T-cell (primary cell): ENCODE measurements at regions not wholly inside any gene's neighbourhood (a gene's known extent, or its start where the extent isn't known, plus 50 kb on each side); places are given as distances from the start of the nearest gene placed in this dataset.

Experiments
- ATAC-seq, 4 experiments: fragments of 200-7000 bp in 3 of 4; fragments of 150-1000 bp in 1 of 4; cut with Tn5 transposase; replicated peaks in 1 of 4; 1 replicate in 3 of 4; 2 replicates in 1 of 4; pipeline ENCODE4 v1.10.0; 2021; ENCODE audit warnings: moderate library complexity in 3 of 4, mild to moderate bottlenecking in 2 of 4, moderate number of reproducible peaks in 1 of 4
- CTCF ChIA-PET, 2 donors: fragments of 300-600 bp; sonication (Branson Sonifier 250); formaldehyde crosslinking; loops; one replicate each; lab custom pipeline; 2022; ENCODE audit warnings: antibody characterized with exemption in 2 of 2; lab: Charles Lee
- POLR2A ChIA-PET, 2 donors: fragments of 300-600 bp; sonication (Branson Sonifier 250); formaldehyde crosslinking; loops; one replicate each; lab custom pipeline; 2022; ENCODE audit warnings: antibody characterized with exemption in 2 of 2; lab: Charles Lee
- DNase-seq, 35 experiments: peaks; one replicate each; pipeline versions ENCODE4 v3.0.0 to v3.0.0-alpha.2; 2013 to 2023
- H3K27ac ChIP-seq: one replicate; pipeline ENCODE4 v1.5.1; 2013; ENCODE audit warnings: low read length
- H3K27me3 ChIP-seq, 2 experiments: replicated peaks in 1 of 2; 1 replicate in 1 of 2; 2 replicates in 1 of 2; pipeline versions ENCODE4 v1.6.1 to v1.7.0; 2013; ENCODE audit warnings: low read length in 1 of 2, mixed read lengths in 1 of 2; ENCODE audit not compliant: control insufficient read depth in 2 of 2, insufficient read depth in 2 of 2; ENCODE audit errors: extremely low read depth in 1 of 2
- H3K36me3 ChIP-seq, 2 donors: 1 replicate in 1 of 2; 2 replicates in 1 of 2; pipeline versions ENCODE4 v1.6.1 to v1.7.0; 2013; ENCODE audit warnings: low read length in 1 of 2; ENCODE audit not compliant: control insufficient read depth in 2 of 2, insufficient read depth in 1 of 2; ENCODE audit errors: extremely low read depth in 1 of 2
- H3K4me1 ChIP-seq, 2 experiments: 1 replicate in 1 of 2; 2 replicates in 1 of 2; pipeline versions ENCODE4 v1.6.1 to v1.7.0; 2013; ENCODE audit warnings: low read length in 2 of 2, mixed read lengths in 1 of 2; ENCODE audit not compliant: insufficient read depth in 2 of 2, control insufficient read depth in 1 of 2; ENCODE audit errors: extremely low read depth in 1 of 2
- H3K4me3 ChIP-seq, 2 donors: 1 replicate in 1 of 2; 2 replicates in 1 of 2; pipeline versions ENCODE4 v1.5.1 to v1.7.0; 2013; ENCODE audit warnings: mild to moderate bottlenecking in 2 of 2, low read length in 1 of 2, moderate library complexity in 1 of 2; ENCODE audit not compliant: control insufficient read depth in 1 of 2; ENCODE audit errors: extremely low read depth in 1 of 2
- H3K9me3 ChIP-seq: 2 replicates; pipeline ENCODE4 v1.7.0; 2013
- H3K27ac Mint-ChIP-seq, 2 donors: one replicate each; pipeline ENCODE4 v1.8.0; 2020 to 2021; ENCODE audit warnings: mild to moderate bottlenecking in 2 of 2, mixed read lengths in 2 of 2
- H3K27me3 Mint-ChIP-seq, 2 donors: one replicate each; pipeline ENCODE4 v1.8.0; 2021 to 2022; ENCODE audit warnings: mixed read lengths in 2 of 2
- H3K36me3 Mint-ChIP-seq: one replicate; pipeline ENCODE4 v1.8.0; 2021; ENCODE audit warnings: mixed read lengths
- H3K4me1 Mint-ChIP-seq, 3 donors: one replicate each; pipeline ENCODE4 v1.8.0; 2020 to 2022; ENCODE audit warnings: mixed read lengths in 3 of 3, mild to moderate bottlenecking in 1 of 3
- H3K4me3 Mint-ChIP-seq, 3 donors: one replicate each; pipeline ENCODE4 v1.8.0; 2020 to 2022; ENCODE audit warnings: mild to moderate bottlenecking in 3 of 3, mixed read lengths in 3 of 3, moderate library complexity in 3 of 3
- H3K9me3 Mint-ChIP-seq, 3 donors: one replicate each; pipeline ENCODE4 v1.8.0; 2020 to 2022; ENCODE audit warnings: mixed read lengths in 3 of 3
- WGBS: methylation state at CpG from one replicate; pipeline ENCODE4 v1.1.5; 2013; ENCODE audit warnings: missing lambda C conversion rate; ENCODE audit not compliant: insufficient coverage; 5-methylcytosine and 5-hydroxymethylcytosine counted together

- DNase-seq (no peak), ATAC-seq (no peak)
- H3K36me3 Mint-ChIP-seq = no peaks in the 10 kb centered on the region
- peaks cover 0 to 4% of the 10 kb centered on the region in 2 donors for H3K27me3 Mint-ChIP-seq
- CTCF ChIA-PET = no interaction called here
- Histone ChIP-seq H3K27me3 (peaks cover 0 to 9% of the 10 kb centered on the region in 2 experiments), H3K27ac (no peak overlapping the region), H3K4me3 (no peak overlapping the region), H3K9me3 (no peaks in the 10 kb centered on the region), H3K4me1 (no peaks in the 10 kb centered on the region), H3K36me3 (no peaks in the 10 kb centered on the region)
- 87% methylated on average over 3 of the region's 11 CpGs for WGBS
- H3K9me3 Mint-ChIP-seq = no peaks in the 10 kb centered on the region
- POLR2A ChIA-PET = no interaction called here
- no peaks in the 10 kb centered on the region for H3K4me1 Mint-ChIP-seq
- H3K4me3 Mint-ChIP-seq = no peak overlapping the region
- H3K27ac Mint-ChIP-seq = no peak overlapping the region
These were observed 179.4 kb upstream of the SNX19 start for GRCh38 chr11:131095511-131096185.

- ATAC-seq (no peak), DNase-seq (no peak)
- H3K4me3 ChIP-seq = no peak overlapping the region
- Mint-ChIP-seq H3K27ac (no peak overlapping the region), H3K4me1 (no peaks in the 10 kb centered on the region), H3K9me3 (no peaks in the 10 kb centered on the region), H3K27me3 (peaks cover 0 to 7% of the 10 kb centered on the region in 2 donors), H3K36me3 (no peaks in the 10 kb centered on the region), H3K4me3 (no peak overlapping the region)
- H3K4me1 ChIP-seq = no peaks in the 10 kb centered on the region
- 73% methylated on average over 3 of the region's 6 CpGs for WGBS
- H3K9me3 ChIP-seq = no peaks in the 10 kb centered on the region
- no peaks in the 10 kb centered on the region for H3K36me3 ChIP-seq
- H3K27ac ChIP-seq = no peak overlapping the region
- ChIA-PET CTCF (no interaction called here), POLR2A (no interaction called here)
- peaks cover 0 to 9% of the 10 kb centered on the region in 2 experiments for H3K27me3 ChIP-seq
These were observed 182.7 kb upstream of the SNX19 start for GRCh38 chr11:131099013-131099412.

GRCh38 chr11:131099746-131100145 lies 183.5 kb upstream of the SNX19 start:
- no CpG with 5 or more reads among the region's 1 CpG for WGBS
- ChIA-PET POLR2A (no interaction called here), CTCF (no interaction called here)
- peaks cover 0 to 9% of the 10 kb centered on the region in 2 experiments for H3K27me3 ChIP-seq
- no peak for ATAC-seq
- no peaks in the 10 kb centered on the region for H3K36me3 Mint-ChIP-seq
- H3K4me1 ChIP-seq = no peaks in the 10 kb centered on the region
- no peaks in the 10 kb centered on the region for H3K4me1 Mint-ChIP-seq
- no peaks in the 10 kb centered on the region for H3K36me3 ChIP-seq
- H3K27me3 Mint-ChIP-seq = peaks cover 4 to 10% of the 10 kb centered on the region in 2 donors
- H3K27ac ChIP-seq = no peak overlapping the region
- no peaks in the 10 kb centered on the region for H3K9me3 Mint-ChIP-seq
- no peak for DNase-seq
- no peak overlapping the region for H3K27ac Mint-ChIP-seq
- H3K4me3 ChIP-seq = no peak overlapping the region
- H3K9me3 ChIP-seq = no peaks in the 10 kb centered on the region
- no peak overlapping the region for H3K4me3 Mint-ChIP-seq

- Histone ChIP-seq H3K36me3 (no peaks in the 10 kb centered on the region), H3K27me3 (peaks cover 0 to 2% of the 10 kb centered on the region in 2 experiments), H3K27ac (no peak overlapping the region), H3K4me1 (no peaks in the 10 kb centered on the region), H3K9me3 (no peaks in the 10 kb centered on the region), H3K4me3 (no peak overlapping the region)
- DNase-seq = no peak
- Mint-ChIP-seq H3K36me3 (no peaks in the 10 kb centered on the region), H3K4me1 (no peaks in the 10 kb centered on the region), H3K4me3 (no peak overlapping the region), H3K27ac (no peak overlapping the region), H3K9me3 (peaks cover 0 to 2% (median 0%) of the 10 kb centered on the region in 3 donors), H3K27me3 (peaks cover 3 to 4% of the 10 kb centered on the region in 2 donors)
- ChIA-PET CTCF (no interaction called here), POLR2A (no interaction called here)
- ATAC-seq = no peak
- WGBS = 60% methylated on average over 1 of the region's 1 CpG
These were observed 192.5 kb upstream of the SNX19 start for GRCh38 chr11:131108760-131109159.

GRCh38 chr11:131109257-131109656 lies 193.0 kb upstream of the SNX19 start:
- H3K4me3 Mint-ChIP-seq = no peak overlapping the region
- no peak for ATAC-seq
- Histone ChIP-seq H3K27ac (no peak overlapping the region), H3K36me3 (no peaks in the 10 kb centered on the region), H3K4me3 (no peak overlapping the region), H3K4me1 (no peaks in the 10 kb centered on the region), H3K27me3 (peaks cover 0 to 2% of the 10 kb centered on the region in 2 experiments), H3K9me3 (no peaks in the 10 kb centered on the region)
- WGBS = 65% methylated on average over 2 of the region's 4 CpGs
- ChIA-PET POLR2A (no interaction called here), CTCF (no interaction called here)
- H3K36me3 Mint-ChIP-seq = no peaks in the 10 kb centered on the region
- H3K27ac Mint-ChIP-seq = no peak overlapping the region
- H3K4me1 Mint-ChIP-seq = no peaks in the 10 kb centered on the region
- DNase-seq = no peak
- H3K27me3 Mint-ChIP-seq = peaks cover 2% of the 10 kb centered on the region in 2 donors
- peaks cover 0 to 2% (median 0%) of the 10 kb centered on the region in 3 donors for H3K9me3 Mint-ChIP-seq

GRCh38 chr11:131109790-131110189 lies 193.5 kb upstream of the SNX19 start:
- Mint-ChIP-seq H3K4me1 (no peaks in the 10 kb centered on the region), H3K36me3 (no peaks in the 10 kb centered on the region), H3K4me3 (no peak overlapping the region), H3K27ac (no peak overlapping the region), H3K27me3 (no peaks in the 10 kb centered on the region), H3K9me3 (peaks cover 0 to 2% (median 0%) of the 10 kb centered on the region in 3 donors)
- peaks cover 0 to 2% of the 10 kb centered on the region in 2 experiments for H3K27me3 ChIP-seq
- CTCF ChIA-PET = no interaction called here
- DNase-seq (no peak), ATAC-seq (no peak)
- H3K4me1 ChIP-seq = no peaks in the 10 kb centered on the region
- no peaks in the 10 kb centered on the region for H3K36me3 ChIP-seq
- WGBS = 76% methylated on average over 4 of the region's 5 CpGs
- no peaks in the 10 kb centered on the region for H3K9me3 ChIP-seq
- H3K4me3 ChIP-seq = no peak overlapping the region
- POLR2A ChIA-PET = no interaction called here
- H3K27ac ChIP-seq = no peak overlapping the region
